HepG2 (cell line): ENCODE measurements at regions not wholly inside any gene's neighbourhood (a gene's known extent, or its start where the extent isn't known, plus 50 kb on each side); places are given as distances from the start of the nearest gene placed in this dataset.

Experiments used
- ATAC-seq: fragments of 200-7000 bp; cut with Tn5 transposase; 3 replicates; pipeline ENCODE4 v1.9.1; 2020; ENCODE audit warnings: mild to moderate bottlenecking, moderate library complexity
- BruUV-seq: library from RNA; stranded (reverse); fragments of 400-500 nt; replicated peaks from 2 replicates; lab custom pipeline; 2021; lab: Mats Ljungman, UMichigan
- CTCF ChIA-PET: fragments of 300-600 bp; formaldehyde crosslinking; extraction: SDS; loops from one replicate; lab custom pipeline; 2021; ENCODE audit warnings: low total read pairs, inconsistent platforms, low intra/inter-chr PET ratio; lab: Yijun Ruan, JAX
- POLR2A ChIA-PET: fragments of 350-600 bp; sonication (Branson Sonifier 250); formaldehyde crosslinking; loops from one replicate; lab custom pipeline; 2020; ENCODE audit warnings: antibody characterized with exemption, inconsistent platforms; lab: Yijun Ruan, JAX
- DNase-seq: peaks from one replicate; pipeline ENCODE4 v3.0.0-alpha.2; 2015; ENCODE audit warnings: low spot score
- FAIRE-seq: peaks from 3 replicates; lab custom pipeline; 2011; peaks lifted over from hg19 to GRCh38; lab: Jason Lieb, UNC
- H2AFZ ChIP-seq: one replicate; pipeline ENCODE4 v1.6.1; 2011; ENCODE audit warnings: low read length, inconsistent platforms
- H3K27ac ChIP-seq: fragments of 300-600 bp; 3 replicates; pipeline ENCODE4 v1.8.0; 2011; ENCODE audit warnings: mixed run types, mild to moderate bottlenecking, mixed read lengths, low read length, inconsistent platforms; ENCODE audit not compliant: insufficient read depth; ENCODE audit errors: extremely low read length
- H3K27me3 ChIP-seq, 2 experiments: fragments of 200-600 bp in 1 of 2; 2 replicates in 1 of 2; 3 replicates in 1 of 2; pipeline versions ENCODE4 v1.6.0 to v1.8.0; 2011; ENCODE audit warnings: low read length in 2 of 2, mild to moderate bottlenecking in 2 of 2, moderate library complexity in 2 of 2, inconsistent platforms in 1 of 2; ENCODE audit not compliant: insufficient read depth in 2 of 2, control insufficient read depth in 1 of 2
- H3K36me3 ChIP-seq, 2 experiments: fragments of 200-600 bp in 1 of 2; replicated peaks in 1 of 2; 2 replicates in 1 of 2; 3 replicates in 1 of 2; pipeline versions ENCODE4 v1.5.1 to v1.8.0; 2011; ENCODE audit warnings: low read length in 2 of 2, inconsistent platforms in 1 of 2; ENCODE audit not compliant: insufficient read depth in 2 of 2, control insufficient read depth in 1 of 2
- H3K4me1 ChIP-seq: 2 replicates; pipeline ENCODE4 v1.5.1; 2012; ENCODE audit warnings: low read length, inconsistent platforms; ENCODE audit not compliant: insufficient read depth
- H3K4me2 ChIP-seq: 2 replicates; pipeline ENCODE4 v1.6.0; 2011; ENCODE audit warnings: low read depth, low read length, inconsistent platforms
- H3K4me3 ChIP-seq, 3 experiments: fragments of 200-600 bp in 1 of 3; sonication (generic), shearing (Covaris generic) in 1 of 3; replicated peaks in 1 of 3; 2 replicates each; pipeline ENCODE4 v1.5.1; 2011 to 2016; ENCODE audit warnings: low read length in 3 of 3, inconsistent platforms in 2 of 3, low read depth in 2 of 3, mild to moderate bottlenecking in 2 of 3, control low read depth in 1 of 3, mixed read lengths in 1 of 3; ENCODE audit not compliant: insufficient read depth in 1 of 3
- H3K79me2 ChIP-seq: one replicate; pipeline ENCODE4 v1.6.1; 2011; ENCODE audit warnings: low read length, inconsistent platforms; ENCODE audit not compliant: insufficient read depth
- H3K9ac ChIP-seq: 2 replicates; pipeline ENCODE4 v1.6.0; 2011; ENCODE audit warnings: mild to moderate bottlenecking, low read depth, low read length, inconsistent platforms; ENCODE audit not compliant: insufficient read depth
- H3K9me3 ChIP-seq: 2 replicates; pipeline ENCODE4 v1.5.1; 2012; ENCODE audit warnings: mild to moderate bottlenecking, low read length
- H4K20me1 ChIP-seq: 2 replicates; pipeline ENCODE4 v1.6.0; 2011; ENCODE audit warnings: inconsistent platforms, mild to moderate bottlenecking, low read length, moderate library complexity; ENCODE audit not compliant: insufficient read depth
- ATM ChIP-seq: fragments of 450-650 bp; IDR thresholded peaks from 2 replicates; pipeline ENCODE4 v1.7.1; 2017; ENCODE audit warnings: mild to moderate bottlenecking, borderline replicate concordance
- CTCF ChIP-seq: sonication (generic); formaldehyde crosslinking; IDR thresholded peaks from 2 replicates; pipeline ENCODE4 v1.5.0; 2020; ENCODE audit warnings: mild to moderate bottlenecking, missing genetic modification reagents, moderate library complexity
- MBD4 ChIP-seq: IDR thresholded peaks from 2 replicates; pipeline ENCODE4 v1.6.1; 2012; ENCODE audit warnings: low read length, inconsistent platforms, borderline replicate concordance
- NCOR1 ChIP-seq: fragments of 200-600 bp; sonication (generic); IDR thresholded peaks from 2 replicates; pipeline ENCODE4 v1.7.0; 2017; ENCODE audit warnings: antibody characterized with exemption, low read length, borderline replicate concordance
- NFYB ChIP-seq: sonication (generic); formaldehyde crosslinking; IDR thresholded peaks from 2 replicates; pipeline ENCODE4 v1.4.0; 2020; ENCODE audit warnings: missing genetic modification reagents
- NR2C2 ChIP-seq: sonication (generic); formaldehyde crosslinking; IDR thresholded peaks from 2 replicates; pipeline ENCODE4 v1.4.0; 2020; ENCODE audit warnings: missing genetic modification reagents, mild to moderate bottlenecking, moderate library complexity, borderline replicate concordance
- RNF2 ChIP-seq: fragments of 450-650 bp; conservative IDR thresholded peaks from 2 replicates; pipeline ENCODE4 v1.6.1; 2016; ENCODE audit warnings: low read depth
- THRA ChIP-seq: sonication (generic); formaldehyde crosslinking; IDR thresholded peaks from 2 replicates; pipeline ENCODE4 v1.4.0; 2020; ENCODE audit warnings: missing genetic modification reagents, borderline replicate concordance
- ZNF354B ChIP-seq: sonication (generic); formaldehyde crosslinking; IDR thresholded peaks from 2 replicates; pipeline ENCODE4 v1.8.0; 2022; ENCODE audit warnings: mild to moderate bottlenecking, missing genetic modification reagents
- ZNF543 ChIP-seq: sonication (generic); formaldehyde crosslinking; IDR thresholded peaks from 2 replicates; pipeline ENCODE4 v1.4.0; 2020; ENCODE audit warnings: mild to moderate bottlenecking, missing genetic modification reagents
- ZNF562 ChIP-seq: sonication (generic); formaldehyde crosslinking; IDR thresholded peaks from 2 replicates; pipeline ENCODE4 v1.8.0; 2022; ENCODE audit warnings: missing genetic modification reagents, borderline replicate concordance
- ZNF672 ChIP-seq: sonication (generic); formaldehyde crosslinking; IDR thresholded peaks from 2 replicates; pipeline ENCODE4 v1.8.1; 2022; ENCODE audit warnings: missing genetic modification reagents
- ZNF687 ChIP-seq: sonication (generic); formaldehyde crosslinking; IDR thresholded peaks from 2 replicates; pipeline ENCODE4 v1.5.1; 2020; ENCODE audit warnings: mild to moderate bottlenecking, missing genetic modification reagents, moderate library complexity
- ZSCAN25 ChIP-seq: sonication (generic); formaldehyde crosslinking; IDR thresholded peaks from 2 replicates; pipeline ENCODE4 v1.8.0; 2022; ENCODE audit warnings: mild to moderate bottlenecking, missing genetic modification reagents
- ZUFSP ChIP-seq: sonication (generic); formaldehyde crosslinking; IDR thresholded peaks from 2 replicates; pipeline ENCODE4 v1.9.0; 2021; ENCODE audit warnings: missing genetic modification reagents, mild to moderate bottlenecking, borderline replicate concordance
- WGBS: methylation state at CpG from one replicate; pipeline ENCODE4 v1.1.6; 2017; ENCODE audit warnings: low lambda C conversion rate; 5-methylcytosine and 5-hydroxymethylcytosine counted together
- in situ Hi-C: cut with HindIII; loops from 2 replicates; pipeline ENCODE4 v1.10.0; 2017; ENCODE audit warnings: low pct_unique_long_range_greater_than_20kb; ENCODE audit not compliant: extremely low pct_ligation_motif_present
- intact Hi-C: fragments of 100-400 bp; cut with micrococcal nuclease; formaldehyde crosslinking; loops from one replicate; pipeline ENCODE4 v1.10.0; 2022; ENCODE audit not compliant: unreplicated experiment

GRCh38 chr18:76579301-76579695 is 84.3 kb upstream of the ZNF516 start (continued):
- TF ChIP-seq ZUFSP (no peak), NR2C2 (CRISPR knock-in tag) (no peak), ZNF543 (CRISPR knock-in tag) (no peak), ZNF672 (CRISPR knock-in tag) (no peak)

- no peak for DNase-seq
- no peaks in the 10 kb centered on the region for H3K9me3 ChIP-seq
- in situ Hi-C loops: no loop called here
- BruUV-seq: no TSS peak
- peaks cover 0 to 21% of the 10 kb centered on the region in 2 experiments; a peak in 2 of 5 replicates for H3K27me3 ChIP-seq
- H3K4me1 ChIP-seq: no peaks in the 10 kb centered on the region
- WGBS: 63% methylated on average over 31 of the region's 39 CpGs
- no peaks in the 10 kb centered on the region for H4K20me1 ChIP-seq
- H2AFZ ChIP-seq: no peak overlapping the region
- FAIRE-seq: no peak
- no peak overlapping the region for H3K4me3 ChIP-seq
- H3K9ac ChIP-seq: no peak overlapping the region
- H3K79me2 ChIP-seq: no peaks in the 10 kb centered on the region
- no peak overlapping the region for H3K27ac ChIP-seq
- no peak overlapping the region for H3K4me2 ChIP-seq
- CTCF ChIA-PET: no interaction called here
- POLR2A ChIA-PET: no interaction called here
- intact Hi-C loops: no loop called here
- ATAC-seq: no peak
- no peaks in the 10 kb centered on the region for H3K36me3 ChIP-seq
- TF ChIP-seq ZSCAN25 (no peak), NFYB (CRISPR knock-in tag) (no peak), RNF2 (no peak), ZNF687 (no peak), ZNF354B (CRISPR knock-in tag) (no peak), MBD4 (no peak), NCOR1 (no peak), ZNF562 (CRISPR knock-in tag) (no peak), ATM (no peak), CTCF (CRISPR knock-in tag) (no peak), THRA (CRISPR knock-in tag) (no peak)
These were observed 83.7 kb upstream of the ZNF516 start for GRCh38 chr18:76578571-76579300.
